ENCODE measurements at regions not wholly inside any gene's neighbourhood (a gene's known extent, or its start where the extent isn't known, plus 50 kb on each side); places are given as distances from the start of the nearest gene placed in this dataset.

GRCh38 chr9:90343366-90343765, 299.3 kb downstream of the DIRAS2 start:
- DNase-seq (ENCODE audit: low read depth, low spot score), result no peak

DNA sequence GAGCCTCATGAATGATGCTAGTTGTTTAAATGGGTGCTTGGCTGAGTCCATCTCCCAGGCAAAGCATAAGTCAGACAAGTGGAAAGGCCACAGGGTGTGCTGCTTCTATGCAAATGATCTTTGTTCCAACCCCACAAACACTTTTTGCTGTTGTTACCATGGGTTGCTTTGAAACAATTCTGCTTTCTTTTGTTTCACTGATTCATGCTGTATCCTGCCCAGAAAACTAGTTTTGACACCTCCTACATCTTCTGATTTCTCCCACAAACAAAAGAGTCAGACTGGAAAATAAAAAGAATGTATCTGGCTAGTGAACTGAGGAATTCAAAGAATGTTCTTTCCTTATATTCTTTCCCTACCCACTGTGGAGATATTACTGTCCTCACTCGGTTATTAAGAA, 298.6 kb downstream of the DIRAS2 start:
- no peak for DNase-seq (ENCODE audit: low read depth, low spot score)

DNA sequence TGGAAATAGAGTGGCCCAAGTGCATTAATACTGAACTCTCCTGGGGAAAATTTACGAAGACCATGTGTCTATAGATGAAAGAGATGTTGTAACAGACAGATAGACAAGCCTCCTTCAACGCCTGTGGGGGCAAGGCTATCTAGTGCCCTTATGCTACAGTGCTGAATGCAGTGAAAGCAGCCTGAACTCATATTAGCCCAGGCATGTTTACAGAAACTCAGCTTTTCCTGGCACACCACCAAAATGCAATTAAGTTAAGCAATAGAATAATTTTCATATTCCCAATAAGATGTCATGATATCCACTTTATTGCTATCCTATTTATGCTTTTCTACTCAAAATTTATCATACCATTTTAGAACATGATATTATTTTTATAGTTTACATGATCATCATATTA, 277.0 kb downstream of the DIRAS2 start:
- no peak for DNase-seq (ENCODE audit: low read depth, low spot score)

DNA sequence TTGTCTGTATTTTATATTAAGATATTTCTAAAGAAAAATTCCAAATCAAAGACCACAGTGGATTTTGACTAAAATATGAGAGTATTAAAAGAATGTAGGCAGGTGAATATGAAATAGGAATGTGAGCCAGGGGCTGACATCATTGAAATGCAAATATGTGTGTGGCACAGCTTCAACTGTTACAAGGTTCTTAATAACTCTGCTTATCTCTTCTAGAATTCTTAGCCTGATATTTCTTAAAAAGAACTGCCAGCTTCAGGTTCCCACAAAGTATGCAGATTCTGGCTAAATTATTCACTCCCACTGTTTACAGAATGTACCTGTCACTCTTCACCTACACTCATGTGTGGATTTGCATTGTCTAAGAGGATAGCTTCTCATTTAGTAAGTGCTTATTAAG, 274.4 kb downstream of the DIRAS2 start:
- DNase-seq (ENCODE audit: low read depth, low spot score), result no peak

GRCh38 chr9:90368928-90369327, 273.7 kb downstream of the DIRAS2 start:
- DNase-seq (ENCODE audit: low read depth, low spot score), result no peak

GRCh38 chr9:90379771-90380170, 262.9 kb downstream of the DIRAS2 start:
- DNase-seq (ENCODE audit: low read depth, low spot score), result no peak

- no peak for DNase-seq (ENCODE audit: low read depth, low spot score)
Observed at GRCh38 chr9:90385146-90385545, 257.5 kb downstream of the DIRAS2 start.

- no peak for DNase-seq (ENCODE audit: low read depth, low spot score)
Observed at GRCh38 chr9:90393365-90394152, 249.1 kb downstream of the DIRAS2 start.

DNA sequence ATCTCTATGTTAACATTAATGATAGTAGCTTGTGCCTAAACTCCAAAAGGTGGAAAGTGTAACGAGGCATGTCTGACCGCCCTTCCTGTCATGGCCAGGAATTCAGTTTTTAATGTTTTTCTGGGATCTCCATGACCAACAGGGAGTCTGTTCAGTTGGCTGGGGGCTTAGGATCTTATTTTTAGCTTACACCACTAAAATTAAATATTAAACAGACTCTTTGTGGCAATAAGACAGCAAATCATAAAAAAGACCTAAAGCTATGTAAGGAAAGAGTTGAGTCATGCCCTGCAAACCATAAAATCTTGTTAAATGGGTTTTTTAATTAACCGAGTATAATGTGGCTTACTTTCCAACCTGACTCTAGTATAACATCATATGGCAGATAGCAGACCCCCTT, 247.8 kb downstream of the DIRAS2 start:
- no peak for DNase-seq (ENCODE audit: low read depth, low spot score)

DNA sequence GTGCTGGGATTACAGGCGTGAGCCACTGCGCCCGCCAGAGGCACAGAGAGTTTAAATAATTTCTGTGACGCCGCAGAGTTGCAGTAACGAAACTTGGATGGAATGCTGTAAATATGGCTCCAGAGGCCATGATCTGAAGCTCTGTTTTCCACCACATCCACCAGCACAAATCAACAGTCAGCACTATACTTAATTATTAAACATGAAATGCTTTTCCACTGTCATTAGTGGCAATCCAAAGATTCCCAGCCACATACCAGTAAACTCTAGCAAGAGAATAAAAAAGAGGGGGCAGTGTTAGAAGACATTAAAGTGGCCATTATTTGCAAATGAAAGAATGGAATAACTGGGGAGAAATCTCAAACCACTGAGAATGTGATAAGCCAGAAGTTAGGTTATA, 242.5 kb downstream of the DIRAS2 start:
- DNase-seq (ENCODE audit: low read depth, low spot score), result no peak

- no peak for DNase-seq (ENCODE audit: low read depth, low spot score)
Observed at GRCh38 chr9:90408659-90409058, 234.0 kb downstream of the DIRAS2 start.

GRCh38 chr9:90419221-90419851, 223.3 kb downstream of the DIRAS2 start:
- no peak for DNase-seq (ENCODE audit: low read depth, low spot score)

GRCh38 chr9:90420211-90420610, 222.4 kb downstream of the DIRAS2 start:
- no peak for DNase-seq (ENCODE audit: low read depth, low spot score)

- DNase-seq (ENCODE audit: low read depth, low spot score), result no peak
Observed at GRCh38 chr9:90420768-90421513, 221.7 kb downstream of the DIRAS2 start.

DNA sequence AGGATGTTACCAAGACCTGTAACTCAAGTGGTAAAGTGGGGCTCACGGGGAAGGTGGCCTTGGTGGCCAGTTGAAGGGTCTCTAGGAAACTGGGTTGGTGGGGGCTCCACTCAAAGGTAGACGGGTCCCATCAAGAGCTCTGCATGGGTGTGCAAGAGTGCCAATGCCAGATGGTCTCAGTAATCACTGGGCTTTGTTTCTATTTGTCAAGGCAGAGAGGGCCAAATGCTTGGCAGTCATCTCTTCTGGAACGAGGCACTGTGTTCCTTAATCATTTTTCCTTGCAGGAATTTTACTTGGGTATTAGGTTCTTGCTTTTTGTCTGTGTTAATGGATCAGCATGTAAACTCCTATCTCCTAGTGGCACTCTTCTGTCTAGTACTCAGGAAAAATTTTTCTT, 220.8 kb downstream of the DIRAS2 start:
- no peak for DNase-seq (ENCODE audit: low read depth, low spot score)

GRCh38 chr9:90423661-90424193, 218.9 kb downstream of the DIRAS2 start:
- DNase-seq (ENCODE audit: low read depth, low spot score), result no peak

GRCh38 chr9:90428517-90428916, 214.1 kb downstream of the DIRAS2 start:
- DNase-seq (ENCODE audit: low read depth, low spot score), result no peak

- no peak for DNase-seq (ENCODE audit: low read depth, low spot score)
Observed at GRCh38 chr9:90432951-90433350, 209.7 kb downstream of the DIRAS2 start.

DNA sequence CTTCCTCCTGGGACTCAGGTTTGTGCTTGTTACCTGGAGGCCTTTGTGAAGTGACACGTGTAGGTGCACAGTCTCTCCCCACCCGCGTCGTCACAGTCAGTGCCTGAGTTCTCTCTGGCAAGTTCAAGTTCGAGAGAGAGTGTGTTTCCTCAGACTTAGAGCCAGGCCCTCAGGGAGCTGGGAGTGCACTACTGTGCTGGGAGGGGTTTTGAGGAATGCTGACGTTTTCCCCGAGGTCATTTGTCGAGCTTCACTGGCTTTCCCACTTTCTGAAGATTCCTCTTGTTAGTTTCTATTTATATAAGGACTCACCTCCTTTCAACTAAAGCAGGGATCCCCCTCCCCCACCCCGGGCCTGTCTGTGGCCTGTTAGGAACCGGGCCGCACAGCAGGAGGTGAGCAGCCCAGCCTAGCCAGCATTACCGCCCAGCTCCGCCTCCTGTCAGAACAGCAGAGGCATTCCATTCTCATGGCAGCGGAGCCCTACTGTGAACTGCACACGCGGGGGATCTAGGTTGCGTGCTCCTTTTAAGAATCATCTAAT, 209.2 kb downstream of the DIRAS2 start:
- no peak for DNase-seq (ENCODE audit: low read depth, low spot score)

DNA sequence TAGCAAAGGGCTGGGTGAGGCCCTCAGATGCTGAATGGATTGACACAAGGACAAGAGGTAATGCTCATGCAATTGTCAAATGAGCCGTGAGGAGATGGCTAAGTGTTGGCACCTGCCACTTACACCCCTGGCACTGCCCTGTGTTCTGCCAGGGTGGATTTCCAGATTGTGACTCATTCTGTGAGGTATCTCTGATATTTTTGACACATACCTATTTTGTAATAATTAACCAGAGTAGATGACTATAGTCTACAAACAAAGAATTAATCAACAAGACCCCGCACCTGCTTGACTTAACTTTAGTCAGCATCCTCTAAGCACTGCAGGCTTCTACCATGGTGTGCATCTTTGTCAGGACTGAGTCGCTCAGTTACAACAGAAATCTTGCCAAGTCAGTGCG, 200.8 kb downstream of the DIRAS2 start:
- DNase-seq (ENCODE audit: low read depth, low spot score), result no peak

- DNase-seq (ENCODE audit: low read depth, low spot score), result no peak
Observed at GRCh38 chr9:90442723-90443122, 199.9 kb downstream of the DIRAS2 start.

GRCh38 chr9:90444609-90445204, 197.9 kb downstream of the DIRAS2 start:
- no peak for DNase-seq (ENCODE audit: low read depth, low spot score)
